Heart left ventricle (tissue), 16 donors: ENCODE measurements at regions not wholly inside any gene's neighbourhood (a gene's known extent, or its start where the extent isn't known, plus 50 kb on each side); places are given as distances from the start of the nearest gene placed in this dataset.

Experiments used
- ATAC-seq, 4 donors: fragments of 200-7000 bp; cut with Tn5 transposase; one replicate each; pipeline ENCODE4 v1.9.1; 2020 to 2022; ENCODE audit warnings: moderate library complexity in 4 of 4, mild to moderate bottlenecking in 3 of 4, moderate number of reproducible peaks in 1 of 4
- DNase-seq, 5 donors: peaks; one replicate each; pipeline ENCODE4 v3.0.0-alpha.2; 2020
- H3K27ac ChIP-seq, 12 donors: fragments of 200-600 bp; sonication (generic) in 4 of 12; one replicate each; pipeline versions ENCODE4 v1.5.0 to v1.8.0; 2016 to 2022; ENCODE audit warnings: mild to moderate bottlenecking in 2 of 12
- H3K27me3 ChIP-seq, 9 donors: fragments of 200-600 bp; sonication (generic) in 2 of 9; one replicate each; pipeline versions ENCODE4 v1.5.1 to v1.8.0; 2016 to 2022; ENCODE audit warnings: mild to moderate bottlenecking in 3 of 9
- H3K36me3 ChIP-seq, 9 donors: fragments of 200-600 bp; sonication (generic) in 2 of 9; one replicate each; pipeline versions ENCODE4 v1.5.0 to v1.8.0; 2018 to 2022; ENCODE audit warnings: mild to moderate bottlenecking in 2 of 9
- H3K4me1 ChIP-seq, 12 donors: fragments of 200-600 bp; sonication (generic) in 4 of 12; one replicate each; pipeline versions ENCODE4 v1.5.0 to v1.8.0; 2016 to 2022; ENCODE audit warnings: mild to moderate bottlenecking in 3 of 12
- H3K4me3 ChIP-seq, 12 donors: fragments of 200-600 bp; sonication (generic) in 4 of 12; one replicate each; pipeline versions ENCODE4 v1.5.0 to v1.8.0; 2017 to 2022; ENCODE audit warnings: mild to moderate bottlenecking in 9 of 12, moderate library complexity in 4 of 12
- H3K9me3 ChIP-seq, 12 donors: fragments of 200-600 bp; sonication (generic) in 4 of 12; one replicate each; pipeline versions ENCODE4 v1.5.0 to v1.8.0; 2016 to 2022; ENCODE audit warnings: mild to moderate bottlenecking in 1 of 12
- CTCF ChIP-seq, 12 donors: fragments of 200-600 bp; sonication (generic) in 4 of 12; IDR thresholded peaks; one replicate each; pipeline versions ENCODE4 v1.5.0 to v1.8.0; 2018 to 2022; ENCODE audit warnings: antibody characterized with exemption in 12 of 12, mild to moderate bottlenecking in 5 of 12
- POLR2A ChIP-seq, 2 donors: fragments of 450-650 bp; IDR thresholded peaks; one replicate each; pipeline ENCODE4 v1.6.1; 2017; ENCODE audit warnings: antibody characterized with exemption in 2 of 2, mild to moderate bottlenecking in 2 of 2, moderate library complexity in 2 of 2
- WGBS, 4 donors: extraction: QIAGEN DNeasy Blood & Tissue Kit in 2 of 4; methylation state at CpG; one replicate each; pipeline versions ENCODE4 v1.1.5 to v1.1.7; 2013 to 2018; 5-methylcytosine and 5-hydroxymethylcytosine counted together
- intact Hi-C, 10 donors: fragments of 100-400 bp; cut with DNase I; formaldehyde crosslinking; loops; one replicate each; pipeline versions ENCODE4 v1.11.1 to v1.14.2; 2022
- donor health status: ischemic (EF 13 %, LVEDD 7.1; RV severe dilation, severe dysfunction).
- donor health status: healthy with polysubstance abuse.
- donor health status: DM: no; HTN: yes; CAD: no.
- donor health status: DM: no; HTN: no; CAD: no.
- donor health status: ischemic (EF 25% LVEDD 6.9; RV normal size, moderate dysfunction).
- donor health status: ischemic (EF 25% LVEDD 5.7; RV mildly dilated, moderate dysfunction).
- donor health status: healthy.
- donor health status: DM: yes; HTN: yes; CAD: no.
- donor health status: ischemic (EF 35%, LVEDD 5.7; RV mildly dilated, moderate dysfunction).
- donor health status: nonischemic (EF 11% LVEDD 7.7; RV severe dilation, severe dysfunction).
- donor health status: DM: yes; HTN: yes; CAD: no.
- donor health status: PGD.
- donor health status: ischemic (EF 29% LVEDD 5.4; RV normal size, mild dysfunction).
- donor health status: nonischemic (EF 23%, LVEDD 6.1; RV moderate dilation, normal function).

GRCh38 chr6:132067286-132067685 is 116.1 kb upstream of the CCN2 start:
- no peak overlapping the region for H3K4me3 ChIP-seq
- WGBS, 4 donors, result 47 to 59% (median 51%) methylated on average over 4 of the region's 4 CpGs
- no peak for TF ChIP-seq CTCF (IDR thresholded peaks at IDR 0.05)
- TF ChIP-seq POLR2A (IDR thresholded peaks at IDR 0.05), result no peak
- DNase-seq, result no peak
- ATAC-seq, result no peak
- H3K27ac ChIP-seq, result no peak overlapping the region
- no peaks in the 10 kb centered on the region for H3K36me3 ChIP-seq
- H3K9me3 ChIP-seq, result no peaks in the 10 kb centered on the region
- peaks cover 0 to 11% (median 2%) of the 10 kb centered on the region in 12 donors for H3K4me1 ChIP-seq
- no peaks in the 10 kb centered on the region for H3K27me3 ChIP-seq
- intact Hi-C loops, result no loop called here

DNA sequence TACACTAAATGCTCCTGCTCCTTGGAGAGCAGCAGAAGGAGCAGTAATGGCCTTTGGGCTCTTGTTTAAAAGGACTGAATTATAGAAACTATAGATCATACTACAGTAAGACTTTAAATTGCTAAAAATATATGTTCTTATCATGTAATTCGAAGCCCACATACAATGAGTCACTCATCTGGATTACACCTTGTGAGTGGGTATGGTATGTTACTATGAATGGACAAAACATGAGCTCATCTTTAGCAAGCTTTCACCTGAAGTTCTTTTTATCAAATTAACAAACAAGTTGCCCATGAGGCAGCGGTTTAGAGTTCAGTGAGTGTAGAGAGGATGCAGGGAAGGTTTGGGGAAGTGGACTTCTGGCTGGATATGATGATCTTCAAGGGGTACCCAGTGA is 114.4 kb upstream of the CCN2 start:
- WGBS, 4 donors, result 68 to 82% (median 76%) methylated on average over 2 of the region's 2 CpGs
- no peaks in the 10 kb centered on the region for H3K27me3 ChIP-seq
- ATAC-seq (no peak), DNase-seq (no peak)
- no peak overlapping the region for H3K27ac ChIP-seq
- TF ChIP-seq CTCF (IDR thresholded peaks at IDR 0.05) (no peak), POLR2A (IDR thresholded peaks at IDR 0.05) (no peak)
- no peaks in the 10 kb centered on the region for H3K36me3 ChIP-seq
- no peaks in the 10 kb centered on the region for H3K9me3 ChIP-seq
- H3K4me3 ChIP-seq, result no peak overlapping the region
- peaks cover 0 to 15% (median 2%) of the 10 kb centered on the region in 12 donors for H3K4me1 ChIP-seq
- intact Hi-C loops, result no loop called here

- peak overlapping the region in 2 of 12 donors; percentile 45 to 51 for H3K27ac ChIP-seq
- intact Hi-C loops, result no loop called here
Measured at GRCh38 chr6:132063738-132064137, 112.6 kb upstream of the CCN2 start.

DNA sequence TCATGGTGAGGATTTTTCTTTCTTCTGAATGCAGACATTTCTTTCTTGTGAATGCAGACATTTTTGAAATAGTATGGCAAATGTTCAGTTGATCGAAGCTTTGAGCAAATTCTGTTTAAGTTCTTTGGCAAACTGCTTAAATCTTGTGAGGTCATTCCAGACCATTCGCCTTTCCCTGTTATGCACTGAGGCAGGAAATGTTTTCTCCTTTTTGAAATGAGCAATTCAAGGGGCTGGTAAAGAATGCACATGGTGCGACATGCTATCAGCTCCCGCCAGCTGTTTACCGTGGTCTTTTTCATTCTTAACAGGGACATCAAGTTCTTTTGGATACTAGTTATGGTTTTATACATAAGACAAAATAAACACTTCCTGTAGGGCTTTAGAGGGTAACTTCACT is 112.0 kb upstream of the CCN2 start:
- TF ChIP-seq POLR2A (IDR thresholded peaks at IDR 0.05) (no peak), CTCF (IDR thresholded peaks at IDR 0.05) (no peak)
- DNase-seq (no peak), ATAC-seq (peak in 3 of 4 donors; percentile 44 to 77 (median 52))
- Histone ChIP-seq H3K27ac (peak overlapping the region in 3 of 12 donors; percentile 6 to 51 (median 45)), H3K4me1 (peaks cover 0 to 15% (median 2%) of the 10 kb centered on the region in 12 donors), H3K9me3 (no peaks in the 10 kb centered on the region), H3K27me3 (no peaks in the 10 kb centered on the region), H3K4me3 (no peak overlapping the region), H3K36me3 (no peaks in the 10 kb centered on the region)
- intact Hi-C loops, result no loop called here
- 53 to 72% (median 62%) methylated on average over 5 of the region's 5 CpGs for WGBS, 4 donors

More at GRCh38 chr6:132063738-132064137, 112.6 kb upstream of the CCN2 start:
- no peak for TF ChIP-seq CTCF (IDR thresholded peaks at IDR 0.05)
- no peak for TF ChIP-seq POLR2A (IDR thresholded peaks at IDR 0.05)
- no peaks in the 10 kb centered on the region for H3K27me3 ChIP-seq
- ATAC-seq (peak; percentile 26 to 88 (median 68)), DNase-seq (peak in 1 of 5 donors; percentile 49)
- no peaks in the 10 kb centered on the region for H3K9me3 ChIP-seq
- H3K36me3 ChIP-seq, result no peaks in the 10 kb centered on the region
- peaks cover 0 to 15% (median 2%) of the 10 kb centered on the region in 12 donors for H3K4me1 ChIP-seq
- H3K4me3 ChIP-seq, result no peak overlapping the region
- WGBS, 4 donors, result 64 to 80% (median 72%) methylated on average over 2 of the region's 2 CpGs
